GM23338 (cell line): ENCODE measurements at regions not wholly inside any gene's neighbourhood (a gene's known extent, or its start where the extent isn't known, plus 50 kb on each side); places are given as distances from the start of the nearest gene placed in this dataset.

Experiments used
- ATAC-seq: fragments of 200-7000 bp; cut with Tn5 transposase; 3 replicates; pipeline ENCODE4 v1.9.1; 2020
- DNase-seq: peaks from one replicate; pipeline ENCODE4 v3.0.0-alpha.2; 2015; ENCODE audit warnings: low spot score
- H2AFZ ChIP-seq: fragments of 200-600 bp; sonication (generic); 2 replicates; pipeline ENCODE4 v1.8.0; 2016; ENCODE audit warnings: antibody characterized with exemption, mild to moderate bottlenecking, moderate library complexity
- H3F3A ChIP-seq: fragments of 200-600 bp; sonication (generic); replicated peaks from 2 replicates; pipeline ENCODE4 v1.8.0; 2017; ENCODE audit warnings: antibody characterized with exemption, mixed run types, low read depth
- H3K27ac ChIP-seq: fragments of 200-600 bp; sonication (generic); 2 replicates; pipeline ENCODE4 v1.6.1; 2016; ENCODE audit warnings: low read depth
- H3K27me3 ChIP-seq: fragments of 200-600 bp; sonication (generic); 2 replicates; pipeline ENCODE4 v1.8.0; 2016; ENCODE audit warnings: mild to moderate bottlenecking, mixed run types, moderate library complexity; ENCODE audit not compliant: insufficient read depth
- H3K36me3 ChIP-seq: fragments of 200-600 bp; sonication (generic); 2 replicates; pipeline ENCODE4 v1.8.0; 2016; ENCODE audit warnings: mild to moderate bottlenecking; ENCODE audit not compliant: insufficient read depth
- H3K4me1 ChIP-seq: fragments of 200-600 bp; sonication (generic); 2 replicates; pipeline ENCODE4 v1.8.0; 2016; ENCODE audit warnings: mild to moderate bottlenecking, moderate library complexity; ENCODE audit not compliant: insufficient read depth
- H3K4me2 ChIP-seq: fragments of 200-600 bp; sonication (generic); 2 replicates; pipeline ENCODE4 v1.7.1; 2017; ENCODE audit warnings: mixed run types
- H3K4me3 ChIP-seq: fragments of 200-600 bp; sonication (generic); 2 replicates; pipeline ENCODE4 v1.6.1; 2016; ENCODE audit warnings: mixed run types
- H3K79me2 ChIP-seq: fragments of 200-600 bp; sonication (generic); replicated peaks from 2 replicates; pipeline ENCODE4 v1.8.0; 2017; ENCODE audit warnings: mild to moderate bottlenecking; ENCODE audit not compliant: insufficient read depth
- H3K9me2 ChIP-seq: fragments of 200-600 bp; sonication (generic); 2 replicates; pipeline ENCODE4 v1.8.0; 2017; ENCODE audit not compliant: insufficient read depth
- H4K20me1 ChIP-seq: fragments of 200-600 bp; sonication (generic); replicated peaks from 2 replicates; pipeline ENCODE4 v1.8.0; 2017; ENCODE audit warnings: mild to moderate bottlenecking; ENCODE audit not compliant: insufficient read depth
- H3K27ac Mint-ChIP-seq: 2 replicates; pipeline ENCODE4 v1.8.0; 2020; ENCODE audit warnings: inconsistent platforms, mild to moderate bottlenecking, moderate library complexity, mixed read lengths
- H3K27me3 Mint-ChIP-seq: 3 replicates; pipeline ENCODE4 v1.8.0; 2022; ENCODE audit warnings: low read depth, mild to moderate bottlenecking, moderate library complexity, mixed read lengths, inconsistent platforms; ENCODE audit not compliant: insufficient read depth, poor library complexity
- H3K36me3 Mint-ChIP-seq: 3 replicates; pipeline ENCODE4 v1.8.0; 2021; ENCODE audit warnings: low read depth, mild to moderate bottlenecking, inconsistent platforms, moderate library complexity, mixed read lengths
- H3K4me1 Mint-ChIP-seq: 3 replicates; pipeline ENCODE4 v1.8.0; 2020; ENCODE audit warnings: mild to moderate bottlenecking, inconsistent platforms, mixed read lengths
- H3K4me3 Mint-ChIP-seq: 3 replicates; pipeline ENCODE4 v1.8.0; 2021; ENCODE audit warnings: moderate library complexity, mild to moderate bottlenecking, inconsistent platforms, mixed read lengths
- H3K9me3 Mint-ChIP-seq: 3 replicates; pipeline ENCODE4 v1.8.0; 2020; ENCODE audit warnings: moderate library complexity, mild to moderate bottlenecking, inconsistent platforms, mixed read lengths
- CREB1 ChIP-seq: fragments of 250-450 bp; sonication (Bioruptor Pico); IDR thresholded peaks from 2 replicates; pipeline ENCODE4 v1.5.0; 2020; ENCODE audit warnings: low read depth, mild to moderate bottlenecking, moderate library complexity
- CTCF ChIP-seq, 2 experiments: fragments of 200-600 bp in 1 of 2; sonication (generic) in 1 of 2; conservative IDR thresholded peaks; 2 replicates each; pipeline versions ENCODE4 v1.5.1 to v1.6.1; 2016 to 2017; ENCODE audit warnings: antibody characterized with exemption in 2 of 2, low read depth in 2 of 2, mild to moderate bottlenecking in 2 of 2, moderate library complexity in 1 of 2
- ETS1 ChIP-seq: IDR thresholded peaks from 2 replicates; pipeline ENCODE4 v1.6.1; 2016; ENCODE audit warnings: antibody characterized with exemption
- EZH2 ChIP-seq: fragments of 200-600 bp; sonication (generic); IDR thresholded peaks from one replicate; pipeline ENCODE4 v1.8.0; 2017; ENCODE audit warnings: antibody characterized with exemption, mild to moderate bottlenecking, low read depth; ENCODE audit not compliant: unreplicated experiment
- EZH2phosphoT487 ChIP-seq: fragments of 200-600 bp; sonication (generic); IDR thresholded peaks from one replicate; pipeline ENCODE4 v1.8.1; 2018; ENCODE audit warnings: antibody characterized with exemption; ENCODE audit not compliant: unreplicated experiment
- JUNB ChIP-seq: IDR thresholded peaks from one replicate; pipeline ENCODE4 v1.6.1; 2016; ENCODE audit warnings: antibody characterized with exemption; ENCODE audit not compliant: unreplicated experiment
- NANOG ChIP-seq: IDR thresholded peaks from 2 replicates; pipeline ENCODE4 v1.6.1; 2016; ENCODE audit warnings: antibody characterized with exemption, borderline replicate concordance
- POLR2AphosphoS5 ChIP-seq: IDR thresholded peaks from 2 replicates; pipeline ENCODE4 v1.6.1; 2016; ENCODE audit warnings: antibody characterized with exemption, low read depth
- STAT1 ChIP-seq: IDR thresholded peaks from one replicate; pipeline ENCODE4 v1.6.1; 2016; ENCODE audit warnings: antibody characterized with exemption; ENCODE audit not compliant: unreplicated experiment
- ZNF114 ChIP-seq: fragments of 250-450 bp; sonication (Bioruptor Pico); IDR thresholded peaks from 2 replicates; pipeline ENCODE4 v1.5.0; 2020; ENCODE audit warnings: mild to moderate bottlenecking, moderate library complexity
- ZNF331 ChIP-seq: fragments of 250-450 bp; sonication (Bioruptor Pico); IDR thresholded peaks from 2 replicates; pipeline ENCODE4 v1.5.0; 2020; ENCODE audit warnings: low read depth, mild to moderate bottlenecking, moderate library complexity
- TF ChIP-seq, protein P1 (sequence below): fragments of 250-450 bp; sonication (Bioruptor Pico); IDR thresholded peaks from 2 replicates; pipeline ENCODE4 v1.5.0; 2020; ENCODE audit warnings: mild to moderate bottlenecking, moderate library complexity
- TF ChIP-seq, protein P2 (sequence below): IDR thresholded peaks from one replicate; pipeline ENCODE4 v1.6.1; 2018; ENCODE audit warnings: antibody characterized with exemption; ENCODE audit not compliant: unreplicated experiment

- H3K9me2 ChIP-seq, result peaks cover 5% of the 10 kb centered on the region; the same call in 1 of the 2 replicates
- H2AFZ ChIP-seq, result no peak overlapping the region
- H3K27ac ChIP-seq, result no peak overlapping the region
- DNase-seq (no peak), ATAC-seq (no peak)
- no peaks in the 10 kb centered on the region for H3K36me3 ChIP-seq
- no peaks in the 10 kb centered on the region for H4K20me1 ChIP-seq
- TF ChIP-seq CTCF (conservative IDR thresholded peaks at IDR 0.05; ENCODE audit: low read depth in 2 of 2) (no peak), POLR2AphosphoS5 (no peak), ETS1 (no peak), EZH2phosphoT487 (no peak), STAT1 (no peak), EZH2 (no peak), ZNF331 (CRISPR knock-in tag) (no peak), JUNB (no peak), CREB1 (no peak), NANOG (no peak), ZNF114 (CRISPR knock-in tag) (no peak)
- TF ChIP-seq, protein P1, sequence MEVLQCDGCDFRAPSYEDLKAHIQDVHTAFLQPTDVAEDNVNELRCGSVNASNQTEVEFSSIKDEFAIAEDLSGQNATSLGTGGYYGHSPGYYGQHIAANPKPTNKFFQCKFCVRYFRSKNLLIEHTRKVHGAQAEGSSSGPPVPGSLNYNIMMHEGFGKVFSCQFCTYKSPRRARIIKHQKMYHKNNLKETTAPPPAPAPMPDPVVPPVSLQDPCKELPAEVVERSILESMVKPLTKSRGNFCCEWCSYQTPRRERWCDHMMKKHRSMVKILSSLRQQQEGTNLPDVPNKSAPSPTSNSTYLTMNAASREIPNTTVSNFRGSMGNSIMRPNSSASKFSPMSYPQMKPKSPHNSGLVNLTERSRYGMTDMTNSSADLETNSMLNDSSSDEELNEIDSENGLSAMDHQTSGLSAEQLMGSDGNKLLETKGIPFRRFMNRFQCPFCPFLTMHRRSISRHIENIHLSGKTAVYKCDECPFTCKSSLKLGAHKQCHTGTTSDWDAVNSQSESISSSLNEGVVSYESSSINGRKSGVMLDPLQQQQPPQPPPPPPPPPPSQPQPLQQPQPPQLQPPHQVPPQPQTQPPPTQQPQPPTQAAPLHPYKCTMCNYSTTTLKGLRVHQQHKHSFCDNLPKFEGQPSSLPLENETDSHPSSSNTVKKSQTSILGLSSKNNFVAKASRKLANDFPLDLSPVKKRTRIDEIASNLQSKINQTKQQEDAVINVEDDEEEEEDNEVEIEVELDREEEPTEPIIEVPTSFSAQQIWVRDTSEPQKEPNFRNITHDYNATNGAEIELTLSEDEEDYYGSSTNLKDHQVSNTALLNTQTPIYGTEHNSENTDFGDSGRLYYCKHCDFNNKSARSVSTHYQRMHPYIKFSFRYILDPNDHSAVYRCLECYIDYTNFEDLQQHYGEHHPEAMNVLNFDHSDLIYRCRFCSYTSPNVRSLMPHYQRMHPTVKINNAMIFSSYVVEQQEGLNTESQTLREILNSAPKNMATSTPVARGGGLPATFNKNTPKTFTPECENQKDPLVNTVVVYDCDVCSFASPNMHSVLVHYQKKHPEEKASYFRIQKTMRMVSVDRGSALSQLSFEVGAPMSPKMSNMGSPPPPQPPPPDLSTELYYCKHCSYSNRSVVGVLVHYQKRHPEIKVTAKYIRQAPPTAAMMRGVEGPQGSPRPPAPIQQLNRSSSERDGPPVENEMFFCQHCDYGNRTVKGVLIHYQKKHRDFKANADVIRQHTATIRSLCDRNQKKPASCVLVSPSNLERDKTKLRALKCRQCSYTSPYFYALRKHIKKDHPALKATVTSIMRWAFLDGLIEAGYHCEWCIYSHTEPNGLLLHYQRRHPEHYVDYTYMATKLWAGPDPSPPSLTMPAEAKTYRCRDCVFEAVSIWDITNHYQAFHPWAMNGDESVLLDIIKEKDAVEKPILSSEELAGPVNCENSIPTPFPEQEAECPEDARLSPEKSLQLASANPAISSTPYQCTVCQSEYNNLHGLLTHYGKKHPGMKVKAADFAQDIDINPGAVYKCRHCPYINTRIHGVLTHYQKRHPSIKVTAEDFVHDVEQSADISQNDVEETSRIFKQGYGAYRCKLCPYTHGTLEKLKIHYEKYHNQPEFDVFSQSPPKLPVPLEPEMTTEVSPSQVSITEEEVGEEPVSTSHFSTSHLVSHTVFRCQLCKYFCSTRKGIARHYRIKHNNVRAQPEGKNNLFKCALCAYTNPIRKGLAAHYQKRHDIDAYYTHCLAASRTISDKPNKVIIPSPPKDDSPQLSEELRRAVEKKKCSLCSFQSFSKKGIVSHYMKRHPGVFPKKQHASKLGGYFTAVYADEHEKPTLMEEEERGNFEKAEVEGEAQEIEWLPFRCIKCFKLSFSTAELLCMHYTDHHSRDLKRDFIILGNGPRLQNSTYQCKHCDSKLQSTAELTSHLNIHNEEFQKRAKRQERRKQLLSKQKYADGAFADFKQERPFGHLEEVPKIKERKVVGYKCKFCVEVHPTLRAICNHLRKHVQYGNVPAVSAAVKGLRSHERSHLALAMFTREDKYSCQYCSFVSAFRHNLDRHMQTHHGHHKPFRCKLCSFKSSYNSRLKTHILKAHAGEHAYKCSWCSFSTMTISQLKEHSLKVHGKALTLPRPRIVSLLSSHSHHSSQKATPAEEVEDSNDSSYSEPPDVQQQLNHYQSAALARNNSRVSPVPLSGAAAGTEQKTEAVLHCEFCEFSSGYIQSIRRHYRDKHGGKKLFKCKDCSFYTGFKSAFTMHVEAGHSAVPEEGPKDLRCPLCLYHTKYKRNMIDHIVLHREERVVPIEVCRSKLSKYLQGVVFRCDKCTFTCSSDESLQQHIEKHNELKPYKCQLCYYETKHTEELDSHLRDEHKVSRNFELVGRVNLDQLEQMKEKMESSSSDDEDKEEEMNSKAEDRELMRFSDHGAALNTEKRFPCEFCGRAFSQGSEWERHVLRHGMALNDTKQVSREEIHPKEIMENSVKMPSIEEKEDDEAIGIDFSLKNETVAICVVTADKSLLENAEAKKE (CRISPR knock-in tag), result no peak
- TF ChIP-seq, protein P2, sequence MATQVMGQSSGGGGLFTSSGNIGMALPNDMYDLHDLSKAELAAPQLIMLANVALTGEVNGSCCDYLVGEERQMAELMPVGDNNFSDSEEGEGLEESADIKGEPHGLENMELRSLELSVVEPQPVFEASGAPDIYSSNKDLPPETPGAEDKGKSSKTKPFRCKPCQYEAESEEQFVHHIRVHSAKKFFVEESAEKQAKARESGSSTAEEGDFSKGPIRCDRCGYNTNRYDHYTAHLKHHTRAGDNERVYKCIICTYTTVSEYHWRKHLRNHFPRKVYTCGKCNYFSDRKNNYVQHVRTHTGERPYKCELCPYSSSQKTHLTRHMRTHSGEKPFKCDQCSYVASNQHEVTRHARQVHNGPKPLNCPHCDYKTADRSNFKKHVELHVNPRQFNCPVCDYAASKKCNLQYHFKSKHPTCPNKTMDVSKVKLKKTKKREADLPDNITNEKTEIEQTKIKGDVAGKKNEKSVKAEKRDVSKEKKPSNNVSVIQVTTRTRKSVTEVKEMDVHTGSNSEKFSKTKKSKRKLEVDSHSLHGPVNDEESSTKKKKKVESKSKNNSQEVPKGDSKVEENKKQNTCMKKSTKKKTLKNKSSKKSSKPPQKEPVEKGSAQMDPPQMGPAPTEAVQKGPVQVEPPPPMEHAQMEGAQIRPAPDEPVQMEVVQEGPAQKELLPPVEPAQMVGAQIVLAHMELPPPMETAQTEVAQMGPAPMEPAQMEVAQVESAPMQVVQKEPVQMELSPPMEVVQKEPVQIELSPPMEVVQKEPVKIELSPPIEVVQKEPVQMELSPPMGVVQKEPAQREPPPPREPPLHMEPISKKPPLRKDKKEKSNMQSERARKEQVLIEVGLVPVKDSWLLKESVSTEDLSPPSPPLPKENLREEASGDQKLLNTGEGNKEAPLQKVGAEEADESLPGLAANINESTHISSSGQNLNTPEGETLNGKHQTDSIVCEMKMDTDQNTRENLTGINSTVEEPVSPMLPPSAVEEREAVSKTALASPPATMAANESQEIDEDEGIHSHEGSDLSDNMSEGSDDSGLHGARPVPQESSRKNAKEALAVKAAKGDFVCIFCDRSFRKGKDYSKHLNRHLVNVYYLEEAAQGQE, result no peak
- H3K4me3 ChIP-seq, result no peak overlapping the region
- no peak overlapping the region for H3K4me3 Mint-ChIP-seq
- peaks cover 14% of the 10 kb centered on the region for H3K36me3 Mint-ChIP-seq
- no peaks in the 10 kb centered on the region for H3K79me2 ChIP-seq
- no peaks in the 10 kb centered on the region for H3K27me3 ChIP-seq
- no peak overlapping the region for H3K4me2 ChIP-seq
- peaks cover 11% of the 10 kb centered on the region for H3K27me3 Mint-ChIP-seq
- H3K27ac Mint-ChIP-seq, result no peak overlapping the region
- no peaks in the 10 kb centered on the region for H3F3A ChIP-seq
- H3K9me3 Mint-ChIP-seq, result peaks cover 21% of the 10 kb centered on the region
- peaks cover 3% of the 10 kb centered on the region; the same call in 1 of the 3 replicates for H3K4me1 Mint-ChIP-seq
- H3K4me1 ChIP-seq, result no peaks in the 10 kb centered on the region
Measured at GRCh38 chr17:6191405-6192324, 121.5 kb downstream of the WSCD1 start.
